Eye (tissue), 1 donor: ENCODE measurements at regions not wholly inside any gene's neighbourhood (a gene's known extent, or its start where the extent isn't known, plus 50 kb on each side); places are given as distances from the start of the nearest gene placed in this dataset.

Source experiments
- DNase-seq: peaks from one replicate; pipeline ENCODE4 v3.0.0-alpha.2; 2015

GRCh38 chr20:23251779-23252178 is 98.8 kb upstream of the NXT1 start:
- no peak for DNase-seq

- DNase-seq = no peak
Observed at GRCh38 chr20:23249541-23249940, 101.0 kb upstream of the NXT1 start.

- DNase-seq = no peak
Observed at GRCh38 chr20:23248461-23248882, 102.1 kb upstream of the NXT1 start.

- no peak for DNase-seq
Observed at GRCh38 chr20:23246717-23247664, 103.6 kb upstream of the NXT1 start.

GRCh38 chr20:23245553-23246181 is 104.9 kb upstream of the NXT1 start:
- DNase-seq = peak; percentile 61

- DNase-seq = no peak
Observed at GRCh38 chr20:23244916-23245552, 105.6 kb upstream of the NXT1 start.

GRCh38 chr20:23244156-23244915 is 106.3 kb upstream of the NXT1 start:
- no peak for DNase-seq

GRCh38 chr20:23243791-23244155 is 106.8 kb upstream of the NXT1 start:
- no peak for DNase-seq

- DNase-seq = peak; percentile 28
Observed at GRCh38 chr20:23242556-23243180, 107.9 kb upstream of the NXT1 start.

- DNase-seq = no peak
Observed at GRCh38 chr20:23242104-23242503, 108.5 kb upstream of the NXT1 start.

GRCh38 chr20:23241416-23241815 is 109.2 kb upstream of the NXT1 start:
- DNase-seq = no peak

GRCh38 chr20:23240519-23240918 is 110.1 kb upstream of the NXT1 start:
- DNase-seq = no peak

- DNase-seq = no peak
Observed at GRCh38 chr20:23237201-23237600, 113.4 kb upstream of the NXT1 start.

GRCh38 chr20:23235173-23236027 is 115.2 kb upstream of the NXT1 start:
- DNase-seq = peak; percentile 82

GRCh38 chr20:23234311-23235078 is 116.1 kb upstream of the NXT1 start:
- DNase-seq = no peak

GRCh38 chr20:23233341-23233740 is 117.2 kb upstream of the NXT1 start:
- no peak for DNase-seq

GRCh38 chr20:23232679-23233308 is 117.8 kb upstream of the NXT1 start:
- no peak for DNase-seq

GRCh38 chr20:23232219-23232581 is 118.4 kb upstream of the NXT1 start:
- DNase-seq = no peak

GRCh38 chr20:23231561-23232218 is 118.9 kb upstream of the NXT1 start:
- no peak for DNase-seq
